MM.1S (cell line): ENCODE measurements at regions not wholly inside any gene's neighbourhood (a gene's known extent, or its start where the extent isn't known, plus 50 kb on each side); places are given as distances from the start of the nearest gene placed in this dataset.

Experiments used
- DNase-seq: peaks from one replicate; pipeline ENCODE4 v3.0.0-alpha.2; 2015
- H2AFZ ChIP-seq: fragments of 300-600 bp; sonication (generic); 2 replicates; pipeline ENCODE4 v1.6.0; 2016; ENCODE audit warnings: antibody characterized with exemption, low read length
- H3F3A ChIP-seq: fragments of 300-600 bp; sonication (generic); 2 replicates; pipeline ENCODE4 v1.6.1; 2016; ENCODE audit warnings: mild to moderate bottlenecking, antibody characterized with exemption, low read length, moderate library complexity, mixed read lengths; ENCODE audit not compliant: insufficient read depth
- H3K27ac ChIP-seq: fragments of 300-600 bp; sonication (generic); 2 replicates; pipeline ENCODE4 v1.5.1; 2016; ENCODE audit warnings: mild to moderate bottlenecking, low read length
- H3K27me3 ChIP-seq: fragments of 300-600 bp; sonication (generic); replicated peaks from 2 replicates; pipeline ENCODE4 v1.6.0; 2016; ENCODE audit warnings: low read length; ENCODE audit not compliant: insufficient read depth
- H3K36me3 ChIP-seq: fragments of 300-600 bp; sonication (generic); replicated peaks from 2 replicates; pipeline ENCODE4 v1.6.1; 2016; ENCODE audit warnings: mild to moderate bottlenecking, low read length, mixed read lengths; ENCODE audit not compliant: insufficient read depth
- H3K4me1 ChIP-seq: fragments of 300-600 bp; sonication (generic); 2 replicates; pipeline ENCODE4 v1.6.1; 2016; ENCODE audit warnings: low read length, mixed read lengths
- H3K4me2 ChIP-seq: fragments of 300-600 bp; sonication (generic); 2 replicates; pipeline ENCODE4 v1.6.0; 2016; ENCODE audit warnings: low read depth, low read length
- H3K4me3 ChIP-seq: fragments of 300-600 bp; sonication (generic); 2 replicates; pipeline ENCODE4 v1.5.1; 2016; ENCODE audit warnings: low read length, mixed read lengths
- H3K79me2 ChIP-seq: fragments of 300-600 bp; sonication (generic); 2 replicates; pipeline ENCODE4 v1.6.1; 2016; ENCODE audit warnings: mixed run types, low read length, mixed read lengths
- H3K9ac ChIP-seq: fragments of 300-600 bp; sonication (generic); 2 replicates; pipeline ENCODE4 v1.6.1; 2016; ENCODE audit warnings: low read length, mixed read lengths
- H3K9me2 ChIP-seq: fragments of 300-600 bp; sonication (generic); replicated peaks from 2 replicates; pipeline ENCODE4 v1.6.1; 2016; ENCODE audit warnings: mild to moderate bottlenecking, low read length, mixed read lengths; ENCODE audit not compliant: insufficient read depth
- H3K9me3 ChIP-seq: fragments of 300-600 bp; sonication (generic); replicated peaks from 2 replicates; pipeline ENCODE4 v1.6.1; 2016; ENCODE audit warnings: mild to moderate bottlenecking, low read length, mixed read lengths; ENCODE audit not compliant: insufficient read depth
- H4K20me1 ChIP-seq: fragments of 300-600 bp; sonication (generic); 2 replicates; pipeline ENCODE4 v1.6.1; 2016; ENCODE audit warnings: mild to moderate bottlenecking, low read length, moderate library complexity, mixed read lengths; ENCODE audit not compliant: insufficient read depth
- CTCF ChIP-seq: fragments of 300-600 bp; sonication (generic); IDR thresholded peaks from 2 replicates; pipeline ENCODE4 v1.5.1; 2016; ENCODE audit warnings: antibody characterized with exemption, low read length, mixed read lengths
- EZH2 ChIP-seq: fragments of 300-600 bp; sonication (generic); optimal IDR thresholded peaks from 2 replicates; pipeline ENCODE3; 2017; ENCODE audit warnings: low read depth, mild to moderate bottlenecking, antibody characterized with exemption, low read length, mixed read lengths
- EZH2phosphoT487 ChIP-seq: fragments of 300-600 bp; sonication (generic); IDR thresholded peaks from 2 replicates; pipeline ENCODE4 v1.6.1; 2018; ENCODE audit warnings: antibody characterized with exemption, low read length

- no peaks in the 10 kb centered on the region for H3K9me3 ChIP-seq
- H3K4me1 ChIP-seq, result no peaks in the 10 kb centered on the region
These were observed 327.8 kb upstream of the MSX2 start for GRCh38 chr5:174396541-174396940.

GRCh38 chr5:174397206-174397605 is 327.2 kb upstream of the MSX2 start:
- H3K9me3 ChIP-seq, result no peaks in the 10 kb centered on the region
- H3K36me3 ChIP-seq, result no peaks in the 10 kb centered on the region
- H3K4me3 ChIP-seq, result no peak overlapping the region
- TF ChIP-seq EZH2, result no peak
- TF ChIP-seq EZH2phosphoT487, result no peak
- no peak for TF ChIP-seq CTCF
- no peaks in the 10 kb centered on the region for H3K4me1 ChIP-seq
- no peaks in the 10 kb centered on the region for H3K9me2 ChIP-seq
- no peaks in the 10 kb centered on the region for H3K79me2 ChIP-seq
- H3F3A ChIP-seq, result no peaks in the 10 kb centered on the region
- no peak overlapping the region for H3K27ac ChIP-seq
- no peak overlapping the region for H2AFZ ChIP-seq
- no peak overlapping the region for H3K4me2 ChIP-seq
- no peak for DNase-seq
- H3K9ac ChIP-seq, result no peak overlapping the region
- no peaks in the 10 kb centered on the region for H3K27me3 ChIP-seq
- H4K20me1 ChIP-seq, result no peaks in the 10 kb centered on the region

More at GRCh38 chr5:174396541-174396940, 327.8 kb upstream of the MSX2 start:
- TF ChIP-seq CTCF (no peak), EZH2phosphoT487 (no peak), EZH2 (no peak)
- no peak overlapping the region for H3K9ac ChIP-seq
- no peak overlapping the region for H3K4me3 ChIP-seq
- no peaks in the 10 kb centered on the region for H3K9me2 ChIP-seq
- H3K36me3 ChIP-seq, result no peaks in the 10 kb centered on the region
- no peaks in the 10 kb centered on the region for H3F3A ChIP-seq
- no peak for DNase-seq
- no peak overlapping the region for H2AFZ ChIP-seq
- H3K4me2 ChIP-seq, result no peak overlapping the region
- H4K20me1 ChIP-seq, result no peaks in the 10 kb centered on the region
- no peaks in the 10 kb centered on the region for H3K79me2 ChIP-seq
- no peak overlapping the region for H3K27ac ChIP-seq
- no peaks in the 10 kb centered on the region for H3K27me3 ChIP-seq

DNA sequence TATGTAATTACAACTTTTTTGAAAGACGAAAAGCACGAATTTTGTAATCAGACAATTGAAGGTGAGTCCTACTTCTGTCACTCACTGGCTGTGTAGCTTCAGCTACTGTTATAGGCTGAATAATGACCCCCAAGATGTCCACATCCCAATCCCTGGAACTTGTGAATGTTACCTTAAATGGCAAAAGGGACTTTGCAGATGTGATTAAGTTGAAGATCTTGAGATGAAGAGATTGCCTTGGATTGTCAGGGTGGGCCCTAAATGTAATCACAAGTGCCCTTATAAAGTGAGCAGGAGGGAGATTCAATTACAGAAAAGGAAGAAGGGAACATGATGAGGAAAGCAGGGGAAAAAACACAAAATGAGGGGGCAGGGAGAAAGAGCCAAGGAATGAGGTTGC is 326.2 kb upstream of the MSX2 start:
- Histone ChIP-seq H3K27ac (no peak overlapping the region), H3K9me2 (no peaks in the 10 kb centered on the region), H3K4me1 (no peaks in the 10 kb centered on the region), H3K79me2 (no peaks in the 10 kb centered on the region), H3K4me3 (no peak overlapping the region), H3K36me3 (no peaks in the 10 kb centered on the region), H3F3A (no peaks in the 10 kb centered on the region), H2AFZ (no peak overlapping the region), H3K4me2 (no peak overlapping the region), H3K27me3 (no peaks in the 10 kb centered on the region), H4K20me1 (no peaks in the 10 kb centered on the region), H3K9me3 (no peaks in the 10 kb centered on the region), H3K9ac (no peak overlapping the region)
- no peak for DNase-seq
- TF ChIP-seq CTCF, result no peak
- TF ChIP-seq EZH2, result no peak
- TF ChIP-seq EZH2phosphoT487, result no peak

GRCh38 chr5:174399411-174399810 is 325.0 kb upstream of the MSX2 start:
- no peaks in the 10 kb centered on the region for H3K4me1 ChIP-seq
- H3K4me2 ChIP-seq, result no peak overlapping the region
- no peaks in the 10 kb centered on the region for H3K9me3 ChIP-seq

More at GRCh38 chr5:174399411-174399810, 325.0 kb upstream of the MSX2 start:
- H3K4me3 ChIP-seq, result no peak overlapping the region
- H3K27me3 ChIP-seq, result no peaks in the 10 kb centered on the region
- no peaks in the 10 kb centered on the region for H3K9me2 ChIP-seq
- no peaks in the 10 kb centered on the region for H3K36me3 ChIP-seq
- no peaks in the 10 kb centered on the region for H3K79me2 ChIP-seq
- no peaks in the 10 kb centered on the region for H3F3A ChIP-seq
- H3K9ac ChIP-seq, result no peak overlapping the region
- no peaks in the 10 kb centered on the region for H4K20me1 ChIP-seq
- H3K27ac ChIP-seq, result no peak overlapping the region
- H2AFZ ChIP-seq, result no peak overlapping the region
- no peak for TF ChIP-seq EZH2
- no peak for TF ChIP-seq CTCF
- TF ChIP-seq EZH2phosphoT487, result no peak
- no peak for DNase-seq
